Choroid plexus epithelial cell (primary cell): ENCODE measurements at regions not wholly inside any gene's neighbourhood (a gene's known extent, or its start where the extent isn't known, plus 50 kb on each side); places are given as distances from the start of the nearest gene placed in this dataset.

Source experiments
- DNase-seq: peaks from one replicate; pipeline ENCODE4 v3.0.0-alpha.2; 2010; ENCODE audit warnings: low read depth
- H3K4me3 ChIP-seq: 2 replicates; pipeline ENCODE4 v1.5.1; 2011; ENCODE audit warnings: low read depth, mild to moderate bottlenecking, control low read depth, low read length, moderate library complexity
- CTCF ChIP-seq: conservative IDR thresholded peaks from 2 replicates; pipeline ENCODE4 v1.5.1; 2011; ENCODE audit warnings: low read depth, mild to moderate bottlenecking, control low read depth, inconsistent platforms, low read length, moderate library complexity

GRCh38 chr14:38705220-38705619, 397.8 kb downstream of the SEC23A start:
- TF ChIP-seq CTCF: no peak
- no peak for DNase-seq
- no peak overlapping the region for H3K4me3 ChIP-seq

- TF ChIP-seq CTCF: no peak
- no peak overlapping the region for H3K4me3 ChIP-seq
- no peak for DNase-seq
These were observed 398.8 kb downstream of the SEC23A start for GRCh38 chr14:38704220-38704619.

- no peak for TF ChIP-seq CTCF
- DNase-seq: no peak
- H3K4me3 ChIP-seq: no peak overlapping the region
These were observed 406.1 kb downstream of the SEC23A start for GRCh38 chr14:38696925-38697324.

GRCh38 chr14:38693423-38693822, 409.6 kb downstream of the SEC23A start:
- no peak for DNase-seq
- no peak overlapping the region for H3K4me3 ChIP-seq
- TF ChIP-seq CTCF: no peak

GRCh38 chr14:38669027-38669426, 413.1 kb upstream of the CLEC14A start:
- H3K4me3 ChIP-seq: no peak overlapping the region
- DNase-seq: no peak
- TF ChIP-seq CTCF: no peak

GRCh38 chr14:38663382-38663781, 407.5 kb upstream of the CLEC14A start:
- no peak for DNase-seq
- no peak for TF ChIP-seq CTCF
- no peak overlapping the region for H3K4me3 ChIP-seq

- TF ChIP-seq CTCF: no peak
- no peak overlapping the region for H3K4me3 ChIP-seq
- DNase-seq: no peak
These were observed 406.9 kb upstream of the CLEC14A start for GRCh38 chr14:38662781-38663180.
